ENCODE measurements at regions not wholly inside any gene's neighbourhood (a gene's known extent, or its start where the extent isn't known, plus 50 kb on each side); places are given as distances from the start of the nearest gene placed in this dataset.

GRCh38 chr7:47196737-47197136, 385.2 kb downstream of the TNS3 start:
- Mint-ChIP-seq H3K27ac (no peak overlapping the region), H3K27me3 (peaks cover 3% of the 10 kb centered on the region), H3K36me3 (no peaks in the 10 kb centered on the region), H3K4me3 (no peak overlapping the region), H3K4me1 (no peaks in the 10 kb centered on the region), H3K9me3 (no peaks in the 10 kb centered on the region)
- no peak for DNase-seq

- H3K4me1 Mint-ChIP-seq = no peaks in the 10 kb centered on the region
- H3K9me3 Mint-ChIP-seq = no peaks in the 10 kb centered on the region
- peaks cover 3% of the 10 kb centered on the region for H3K27me3 Mint-ChIP-seq
- no peak overlapping the region for H3K4me3 Mint-ChIP-seq
- no peak overlapping the region for H3K27ac Mint-ChIP-seq
- no peaks in the 10 kb centered on the region for H3K36me3 Mint-ChIP-seq
- DNase-seq = no peak
Measured at GRCh38 chr7:47196106-47196645, 385.7 kb downstream of the TNS3 start.

- Mint-ChIP-seq H3K9me3 (no peaks in the 10 kb centered on the region), H3K4me3 (no peak overlapping the region), H3K36me3 (no peaks in the 10 kb centered on the region), H3K27me3 (peaks cover 3% of the 10 kb centered on the region), H3K27ac (no peak overlapping the region), H3K4me1 (no peaks in the 10 kb centered on the region)
- DNase-seq = no peak
Measured at GRCh38 chr7:47195641-47196040, 386.3 kb downstream of the TNS3 start.

- Mint-ChIP-seq H3K27me3 (no peaks in the 10 kb centered on the region), H3K36me3 (no peaks in the 10 kb centered on the region), H3K9me3 (no peaks in the 10 kb centered on the region), H3K27ac (no peak overlapping the region), H3K4me1 (no peaks in the 10 kb centered on the region), H3K4me3 (no peak overlapping the region)
- DNase-seq = no peak
Measured at GRCh38 chr7:47194516-47195057, 387.3 kb downstream of the TNS3 start.

- no peaks in the 10 kb centered on the region for H3K4me1 Mint-ChIP-seq
- H3K27ac Mint-ChIP-seq = no peak overlapping the region
- H3K9me3 Mint-ChIP-seq = no peaks in the 10 kb centered on the region
- no peak overlapping the region for H3K4me3 Mint-ChIP-seq
- no peaks in the 10 kb centered on the region for H3K27me3 Mint-ChIP-seq
- no peak for DNase-seq
- H3K36me3 Mint-ChIP-seq = no peaks in the 10 kb centered on the region
Measured at GRCh38 chr7:47192978-47193377, 388.9 kb downstream of the TNS3 start.

- Mint-ChIP-seq H3K27me3 (no peaks in the 10 kb centered on the region), H3K36me3 (no peaks in the 10 kb centered on the region), H3K27ac (no peak overlapping the region), H3K4me1 (no peaks in the 10 kb centered on the region), H3K4me3 (no peak overlapping the region), H3K9me3 (no peaks in the 10 kb centered on the region)
- no peak for DNase-seq
Measured at GRCh38 chr7:47191876-47192291, 390.0 kb downstream of the TNS3 start.

- Mint-ChIP-seq H3K27ac (no peak overlapping the region), H3K9me3 (no peaks in the 10 kb centered on the region), H3K36me3 (no peaks in the 10 kb centered on the region), H3K4me3 (no peak overlapping the region), H3K27me3 (no peaks in the 10 kb centered on the region), H3K4me1 (no peaks in the 10 kb centered on the region)
- DNase-seq = no peak
Measured at GRCh38 chr7:47191316-47191715, 390.6 kb downstream of the TNS3 start.

GRCh38 chr7:47190462-47190861, 391.4 kb downstream of the TNS3 start:
- Mint-ChIP-seq H3K27me3 (no peaks in the 10 kb centered on the region), H3K4me1 (no peaks in the 10 kb centered on the region), H3K9me3 (no peaks in the 10 kb centered on the region), H3K27ac (no peak overlapping the region), H3K4me3 (no peak overlapping the region), H3K36me3 (no peaks in the 10 kb centered on the region)
- no peak for DNase-seq

- H3K27me3 Mint-ChIP-seq = no peaks in the 10 kb centered on the region
- no peaks in the 10 kb centered on the region for H3K4me1 Mint-ChIP-seq
- no peaks in the 10 kb centered on the region for H3K9me3 Mint-ChIP-seq
- DNase-seq = no peak
- no peaks in the 10 kb centered on the region for H3K36me3 Mint-ChIP-seq
- no peak overlapping the region for H3K4me3 Mint-ChIP-seq
- H3K27ac Mint-ChIP-seq = no peak overlapping the region
Measured at GRCh38 chr7:47188653-47189315, 393.1 kb downstream of the TNS3 start.

GRCh38 chr7:47188136-47188535, 393.8 kb downstream of the TNS3 start:
- H3K36me3 Mint-ChIP-seq = no peaks in the 10 kb centered on the region
- no peak overlapping the region for H3K4me3 Mint-ChIP-seq
- DNase-seq = no peak
- no peaks in the 10 kb centered on the region for H3K27me3 Mint-ChIP-seq
- no peaks in the 10 kb centered on the region for H3K9me3 Mint-ChIP-seq
- H3K27ac Mint-ChIP-seq = no peak overlapping the region
- no peaks in the 10 kb centered on the region for H3K4me1 Mint-ChIP-seq

GRCh38 chr7:47186316-47186715, 395.6 kb downstream of the TNS3 start:
- no peaks in the 10 kb centered on the region for H3K4me1 Mint-ChIP-seq
- no peaks in the 10 kb centered on the region for H3K27me3 Mint-ChIP-seq
- DNase-seq = no peak
- no peak overlapping the region for H3K27ac Mint-ChIP-seq
- no peaks in the 10 kb centered on the region for H3K9me3 Mint-ChIP-seq
- no peaks in the 10 kb centered on the region for H3K36me3 Mint-ChIP-seq
- no peak overlapping the region for H3K4me3 Mint-ChIP-seq

- Mint-ChIP-seq H3K27me3 (no peaks in the 10 kb centered on the region), H3K27ac (no peak overlapping the region), H3K36me3 (no peaks in the 10 kb centered on the region), H3K9me3 (no peaks in the 10 kb centered on the region), H3K4me1 (no peaks in the 10 kb centered on the region), H3K4me3 (no peak overlapping the region)
- DNase-seq = no peak
Measured at GRCh38 chr7:47185839-47186238, 396.1 kb downstream of the TNS3 start.

GRCh38 chr7:47185170-47185569, 396.7 kb downstream of the TNS3 start:
- H3K27me3 Mint-ChIP-seq = no peaks in the 10 kb centered on the region
- DNase-seq = no peak
- no peak overlapping the region for H3K4me3 Mint-ChIP-seq
- no peaks in the 10 kb centered on the region for H3K36me3 Mint-ChIP-seq
- no peaks in the 10 kb centered on the region for H3K9me3 Mint-ChIP-seq
- no peaks in the 10 kb centered on the region for H3K4me1 Mint-ChIP-seq
- no peak overlapping the region for H3K27ac Mint-ChIP-seq

GRCh38 chr7:47183862-47184590, 397.9 kb downstream of the TNS3 start:
- Mint-ChIP-seq H3K4me3 (no peak overlapping the region), H3K27ac (no peak overlapping the region), H3K9me3 (no peaks in the 10 kb centered on the region), H3K36me3 (no peaks in the 10 kb centered on the region), H3K27me3 (no peaks in the 10 kb centered on the region), H3K4me1 (no peaks in the 10 kb centered on the region)
- DNase-seq = no peak

- Mint-ChIP-seq H3K4me1 (no peaks in the 10 kb centered on the region), H3K4me3 (no peak overlapping the region), H3K9me3 (peaks cover 2% of the 10 kb centered on the region), H3K27ac (no peak overlapping the region), H3K36me3 (no peaks in the 10 kb centered on the region), H3K27me3 (no peaks in the 10 kb centered on the region)
- DNase-seq = no peak
Measured at GRCh38 chr7:47181746-47182361, 400.1 kb downstream of the TNS3 start.
